NCI-H2107 treated with DMSO at 0.1 percent for 48 hours (cell line): ENCODE measurements at regions not wholly inside any gene's neighbourhood (a gene's known extent, or its start where the extent isn't known, plus 50 kb on each side); places are given as distances from the start of the nearest gene placed in this dataset.
"Not testable (repeated sequence)": the region's sequence is repeated elsewhere in the genome, so short reads cannot be mapped to it uniquely, and the experiment has no call there.

ENCODE experiments used
- DNase-seq: peaks from one replicate; lab custom pipeline; 2025; ENCODE audit not compliant: unreplicated experiment; lab: John Stamatoyannopoulos, UW

DNA sequence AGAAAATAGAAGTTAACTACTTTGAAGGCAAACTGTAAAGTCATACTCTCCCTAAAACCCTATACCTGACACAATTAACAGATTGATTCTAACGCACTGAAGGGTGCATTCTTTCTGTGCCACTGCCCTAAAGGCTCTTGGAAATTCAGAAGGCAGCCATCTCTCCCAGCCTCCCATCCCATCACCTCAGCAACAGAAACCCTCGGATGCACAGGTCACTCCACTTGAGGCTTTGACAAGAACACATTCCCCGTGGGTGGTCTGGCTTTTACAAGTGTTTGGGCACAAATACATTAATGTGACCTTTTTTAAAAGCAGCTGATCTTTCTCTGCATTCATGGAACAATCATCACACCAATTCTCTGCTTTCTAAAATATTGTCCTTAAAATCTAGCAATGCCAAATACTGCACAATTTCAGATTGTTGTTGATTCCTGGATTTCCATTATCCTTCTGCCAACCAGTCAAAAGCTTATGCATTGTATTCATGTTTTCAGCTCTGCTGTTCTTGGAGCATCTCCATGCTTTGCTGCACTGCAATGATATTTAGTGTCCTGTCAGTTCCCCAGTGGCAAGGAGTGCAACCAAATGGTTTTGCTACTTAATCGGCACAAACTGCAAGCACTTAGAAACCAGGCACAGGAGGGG, 175.6 kb downstream of the TMEM161B start:
- DNase-seq, result no peak

DNA sequence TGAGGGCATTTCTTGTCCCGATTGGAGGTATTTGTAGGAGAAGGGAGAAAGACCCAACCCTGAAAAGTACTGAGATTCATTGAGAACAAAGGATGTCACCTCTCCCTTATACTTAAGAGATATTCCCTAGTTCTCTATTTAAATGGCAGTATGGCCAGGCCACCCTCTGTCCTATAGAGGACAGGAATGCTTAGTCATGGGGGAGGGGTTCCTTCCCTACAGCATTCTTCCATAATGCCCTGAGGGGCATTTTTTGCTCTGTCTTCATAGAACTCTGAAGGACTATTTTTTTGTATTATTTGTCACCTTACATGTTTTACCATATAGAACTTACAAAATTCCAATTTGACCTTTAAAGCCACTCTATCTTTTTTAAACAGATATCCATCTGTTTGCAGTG, 176.3 kb downstream of the TMEM161B start:
- DNase-seq, result no peak

- DNase-seq, result no peak
These were observed 178.1 kb downstream of the TMEM161B start for GRCh38 chr5:88090506-88090905.

- no peak for DNase-seq
These were observed 178.8 kb downstream of the TMEM161B start for GRCh38 chr5:88089719-88090390.

GRCh38 chr5:88085462-88085861, 183.2 kb downstream of the TMEM161B start:
- no peak for DNase-seq

- DNase-seq, result no peak
These were observed 186.8 kb downstream of the TMEM161B start for GRCh38 chr5:88081877-88082276.

DNA sequence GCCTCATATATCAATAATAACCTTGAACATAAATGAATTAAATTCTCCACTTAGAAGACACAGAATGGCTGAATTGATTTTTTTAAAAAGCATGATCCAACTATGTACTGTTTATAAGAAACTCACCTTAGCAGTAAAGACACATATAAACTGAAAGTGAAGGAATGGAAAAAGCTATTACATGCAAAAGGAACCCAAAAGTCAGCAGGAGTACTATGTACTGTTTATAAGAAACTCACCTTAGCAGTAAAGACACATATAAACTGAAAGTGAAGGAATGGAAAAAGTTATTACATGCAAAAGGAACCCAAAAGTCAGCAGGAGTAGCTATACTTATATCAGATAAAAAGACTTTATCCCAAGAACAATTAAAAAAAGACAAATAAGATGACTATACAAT, 204.8 kb downstream of the TMEM161B start:
- DNase-seq, result no peak

GRCh38 chr5:88060194-88060593, 208.5 kb downstream of the TMEM161B start:
- no peak for DNase-seq

GRCh38 chr5:88058625-88059024, 210.0 kb downstream of the TMEM161B start:
- no peak for DNase-seq

DNA sequence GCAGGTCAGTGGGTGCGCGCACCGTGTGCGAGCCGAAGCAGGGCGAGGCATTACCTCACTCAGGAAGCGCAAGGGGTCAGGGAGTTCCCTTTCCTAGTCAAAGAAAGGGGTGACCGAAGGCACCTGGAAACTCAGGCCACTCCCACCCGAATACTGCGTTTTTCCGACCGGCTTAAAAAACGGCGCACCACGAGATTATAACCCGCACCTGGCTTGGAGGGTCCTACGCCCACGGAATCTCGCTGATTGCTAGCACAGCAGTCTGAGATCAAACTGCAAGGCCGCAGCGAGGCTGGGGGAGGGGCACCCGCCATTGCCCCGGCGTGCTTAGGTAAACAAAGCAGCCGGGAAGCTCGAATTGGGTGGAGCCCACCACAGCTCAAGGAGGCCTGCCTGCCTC, 216.2 kb downstream of the TMEM161B start:
- DNase-seq, result not testable (repeated sequence)

- no peak for DNase-seq
These were observed 217.5 kb downstream of the TMEM161B start for GRCh38 chr5:88051148-88051547.

- DNase-seq, result no peak
These were observed 218.9 kb downstream of the TMEM161B start for GRCh38 chr5:88049737-88050136.

GRCh38 chr5:88049156-88049555, 219.5 kb downstream of the TMEM161B start:
- no peak for DNase-seq

DNA sequence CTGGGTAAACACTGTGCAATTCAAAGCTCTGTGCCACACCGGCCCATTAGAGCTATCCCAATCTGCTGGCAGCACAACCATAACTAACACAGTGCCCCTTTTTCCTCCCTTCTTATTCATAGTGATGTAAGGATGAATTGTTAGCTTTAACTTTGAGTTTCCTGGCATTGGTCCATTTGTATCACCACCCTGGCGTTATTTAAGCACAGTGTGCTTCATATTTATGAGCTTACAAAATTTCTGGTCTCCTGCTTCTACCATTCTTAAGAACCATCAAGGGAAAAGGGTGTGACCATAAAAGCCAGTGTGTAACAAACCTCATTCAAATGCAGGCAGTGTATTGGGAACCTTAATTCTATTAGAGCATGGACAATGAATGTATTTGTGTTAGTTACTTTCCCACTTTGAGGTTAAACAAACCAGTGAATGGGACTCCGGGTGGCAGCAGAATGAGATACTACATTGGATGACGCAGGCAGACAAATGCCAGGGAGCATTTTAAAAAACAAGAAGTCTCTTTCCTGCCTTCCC, 222.6 kb downstream of the TMEM161B start:
- DNase-seq, result no peak

DNA sequence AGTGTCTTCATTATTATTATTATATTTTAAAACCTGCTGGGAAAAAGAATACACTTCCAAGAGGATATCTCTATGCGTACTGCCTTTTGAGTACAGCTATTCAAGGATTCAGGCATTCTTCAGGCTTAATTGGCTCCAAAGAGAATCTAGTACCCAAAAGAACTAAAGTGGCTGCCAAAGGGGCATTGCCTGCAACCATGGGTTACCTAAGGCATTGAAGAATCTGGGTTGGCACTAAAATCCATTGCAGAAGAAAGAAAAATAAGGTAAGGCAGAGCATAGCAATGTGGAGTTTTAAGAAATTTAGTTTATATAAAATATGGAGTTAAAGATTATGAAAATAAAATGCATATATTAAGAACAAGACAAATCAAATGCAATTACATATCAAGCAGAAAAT, 223.5 kb downstream of the TMEM161B start:
- DNase-seq, result no peak

- no peak for DNase-seq
These were observed 234.1 kb downstream of the TMEM161B start for GRCh38 chr5:88034520-88034919.

- no peak for DNase-seq
These were observed 235.5 kb downstream of the TMEM161B start for GRCh38 chr5:88033191-88033590.

- DNase-seq, result no peak
These were observed 239.6 kb downstream of the TMEM161B start for GRCh38 chr5:88029011-88029410.

DNA sequence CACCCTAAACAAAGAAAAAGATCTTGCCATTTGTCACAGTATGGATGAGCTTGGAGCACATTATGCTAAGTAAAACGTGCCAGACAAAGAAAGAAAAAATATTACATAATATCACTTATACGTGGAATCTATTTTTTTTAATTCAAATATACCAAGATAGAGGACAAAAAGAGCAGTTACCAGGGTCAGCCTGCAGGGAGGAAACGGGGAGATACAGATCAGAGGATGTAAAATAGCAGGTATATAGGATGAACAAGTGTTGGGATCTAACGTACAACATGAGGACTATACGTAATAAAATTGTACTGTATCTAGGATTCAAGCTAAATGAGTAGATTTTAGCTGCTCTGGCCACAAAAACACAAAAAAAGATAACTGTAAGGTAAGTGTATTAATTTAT, 247.5 kb downstream of the TMEM161B start:
- DNase-seq, result no peak

DNA sequence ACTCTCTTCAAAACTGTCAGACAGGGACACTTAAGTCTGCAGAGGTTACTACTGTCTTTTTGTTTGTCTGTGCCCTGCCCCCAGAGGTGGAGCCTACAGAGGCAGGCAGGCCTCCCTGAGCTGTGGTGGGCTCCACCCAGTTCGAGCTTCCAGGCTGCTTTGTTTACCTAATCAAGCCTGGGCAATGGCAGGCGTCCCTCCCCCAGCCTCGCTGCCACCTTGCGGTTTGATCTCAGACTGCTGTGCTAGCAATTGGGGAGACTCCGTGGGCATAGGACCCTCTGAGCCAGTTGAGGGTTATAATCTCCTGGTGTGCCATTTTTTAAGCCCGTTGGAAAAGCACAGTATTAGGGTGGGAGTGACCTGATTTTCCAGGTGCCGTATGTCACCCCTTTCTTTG, 253.7 kb downstream of the TMEM161B start:
- not testable (repeated sequence) for DNase-seq

GRCh38 chr5:88000877-88001276, 267.8 kb downstream of the TMEM161B start:
- no peak for DNase-seq

- DNase-seq, result no peak
These were observed 271.0 kb downstream of the TMEM161B start for GRCh38 chr5:87997662-87998061.

- DNase-seq, result no peak
These were observed 302.4 kb downstream of the TMEM161B start for GRCh38 chr5:87966213-87966612.
